ENCODE measurements at regions not wholly inside any gene's neighbourhood (a gene's known extent, or its start where the extent isn't known, plus 50 kb on each side); places are given as distances from the start of the nearest gene placed in this dataset.

DNA sequence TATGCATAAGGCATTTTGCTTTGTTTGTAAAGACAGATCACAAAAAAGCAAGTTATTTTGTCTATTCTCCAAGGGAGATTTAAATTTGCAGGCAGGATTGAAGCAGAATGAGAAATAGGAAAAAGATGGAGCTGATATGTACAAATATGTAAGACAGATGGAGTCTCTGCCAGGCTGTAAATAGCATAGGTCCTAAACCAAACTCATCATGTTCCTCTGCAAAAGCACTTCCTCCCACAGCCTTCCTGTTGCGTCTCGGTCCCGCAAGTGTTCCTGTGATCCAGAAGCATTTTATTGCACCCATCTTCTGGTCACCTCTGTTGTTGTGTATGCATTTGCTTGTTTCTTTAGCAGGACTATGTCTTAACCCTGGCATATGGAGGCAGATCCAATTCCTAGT is 95.7 kb upstream of the CLDN10 start:
- ATAC-seq (replicated peaks in 1 of 4), result peak in 1 of 4 experiments; percentile 52
- peaks cover 0 to 2% of the 10 kb centered on the region in 2 experiments for H3K4me1 ChIP-seq (ENCODE audit: control insufficient read depth in 1 of 2, extremely low read depth in 1 of 2, insufficient read depth in 2 of 2, low read length in 2 of 2)
- H3K27me3 ChIP-seq (replicated peaks in 1 of 2; ENCODE audit: control insufficient read depth in 2 of 2, extremely low read depth in 1 of 2, insufficient read depth in 2 of 2, low read length in 1 of 2), result peaks cover 0 to 15% of the 10 kb centered on the region in 2 experiments
- H3K27ac Mint-ChIP-seq, result no peak overlapping the region
- no CpG with 5 or more reads among the region's 3 CpGs for WGBS (ENCODE audit: insufficient coverage)
- no peaks in the 10 kb centered on the region for H3K36me3 ChIP-seq (ENCODE audit: control insufficient read depth in 2 of 2, extremely low read depth in 1 of 2, insufficient read depth in 1 of 2, low read length in 1 of 2)
- ChIA-PET POLR2A (no interaction called here), CTCF (no interaction called here)
- H3K4me1 Mint-ChIP-seq, result peaks cover 15 to 18% (median 17%) of the 10 kb centered on the region in 3 donors
- no peak overlapping the region for H3K27ac ChIP-seq (ENCODE audit: low read length)
- H3K27me3 Mint-ChIP-seq, result peaks cover 3 to 11% of the 10 kb centered on the region in 2 donors
- peak overlapping the region in 1 of 3 donors; percentile 41 for H3K4me3 Mint-ChIP-seq
- H3K36me3 Mint-ChIP-seq, result peaks cover 6% of the 10 kb centered on the region
- H3K9me3 Mint-ChIP-seq, result peaks cover 8 to 20% (median 18%) of the 10 kb centered on the region in 3 donors
- DNase-seq, result no peak
- H3K9me3 ChIP-seq, result no peaks in the 10 kb centered on the region
- no peak overlapping the region for H3K4me3 ChIP-seq (ENCODE audit: control insufficient read depth in 1 of 2, extremely low read depth in 1 of 2, low read length in 1 of 2)

DNA sequence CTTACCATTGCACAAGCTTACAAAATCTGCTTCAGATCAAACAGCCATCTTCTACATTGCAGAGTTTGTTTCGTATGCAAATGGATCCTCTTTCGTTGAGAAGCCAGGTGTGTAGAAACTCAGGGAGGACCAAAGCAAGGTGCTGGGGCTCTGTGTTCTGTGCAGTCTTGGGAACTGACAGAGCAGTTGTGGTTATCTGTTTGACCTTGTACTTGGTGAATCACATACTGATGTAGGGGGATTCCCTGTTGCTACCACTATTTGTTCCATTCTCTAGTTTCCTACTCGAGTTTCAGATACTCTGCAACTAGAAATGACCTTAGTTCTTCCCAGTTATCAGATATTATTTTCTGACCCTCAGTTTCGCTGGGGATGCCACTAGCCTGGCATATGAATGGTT is 95.2 kb upstream of the CLDN10 start:
- WGBS (ENCODE audit: insufficient coverage), result 20% methylated on average over 2 of the region's 4 CpGs
- Histone ChIP-seq H3K27ac (ENCODE audit: low read length) (no peak overlapping the region), H3K9me3 (no peaks in the 10 kb centered on the region), H3K4me1 (ENCODE audit: control insufficient read depth in 1 of 2, extremely low read depth in 1 of 2, insufficient read depth in 2 of 2, low read length in 2 of 2) (peaks cover 0 to 2% of the 10 kb centered on the region in 2 experiments), H3K4me3 (ENCODE audit: control insufficient read depth in 1 of 2, extremely low read depth in 1 of 2, low read length in 1 of 2) (no peak overlapping the region), H3K36me3 (ENCODE audit: control insufficient read depth in 2 of 2, extremely low read depth in 1 of 2, insufficient read depth in 1 of 2, low read length in 1 of 2) (no peaks in the 10 kb centered on the region), H3K27me3 (replicated peaks in 1 of 2; ENCODE audit: control insufficient read depth in 2 of 2, extremely low read depth in 1 of 2, insufficient read depth in 2 of 2, low read length in 1 of 2) (peaks cover 0 to 15% of the 10 kb centered on the region in 2 experiments)
- peaks cover 3 to 11% of the 10 kb centered on the region in 2 donors for H3K27me3 Mint-ChIP-seq
- no peak overlapping the region for H3K27ac Mint-ChIP-seq
- DNase-seq, result no peak
- ChIA-PET CTCF (no interaction called here), POLR2A (no interaction called here)
- H3K4me1 Mint-ChIP-seq, result peaks cover 15 to 18% (median 17%) of the 10 kb centered on the region in 3 donors
- peak overlapping the region in 1 of 3 donors; percentile 41 for H3K4me3 Mint-ChIP-seq
- peaks cover 6% of the 10 kb centered on the region for H3K36me3 Mint-ChIP-seq
- peaks cover 8 to 20% (median 18%) of the 10 kb centered on the region in 3 donors for H3K9me3 Mint-ChIP-seq
- peak in 2 of 4 experiments; percentile 47 to 50 for ATAC-seq (replicated peaks in 1 of 4)

DNA sequence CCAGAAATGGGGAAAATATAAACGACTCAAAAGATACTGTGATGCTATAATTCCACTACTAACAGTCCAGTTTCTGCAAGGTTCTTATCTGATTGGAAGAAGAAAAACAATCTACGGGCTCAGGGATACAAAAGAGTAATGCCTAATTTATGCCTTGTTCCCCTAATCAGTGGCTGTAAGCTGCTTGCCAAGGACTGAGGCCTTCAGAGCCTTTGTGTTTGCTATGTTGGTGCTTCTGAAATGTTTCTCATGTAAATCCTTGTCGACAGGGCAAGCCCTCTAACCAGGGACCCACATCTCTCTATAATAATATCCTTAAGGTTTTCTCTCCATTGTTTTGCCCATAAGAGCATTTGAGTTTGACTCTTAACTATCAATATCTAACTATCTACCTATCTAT is 89.7 kb upstream of the CLDN10 start:
- Histone ChIP-seq H3K4me1 (ENCODE audit: control insufficient read depth in 1 of 2, extremely low read depth in 1 of 2, insufficient read depth in 2 of 2, low read length in 2 of 2) (no peaks in the 10 kb centered on the region), H3K4me3 (ENCODE audit: control insufficient read depth in 1 of 2, extremely low read depth in 1 of 2, low read length in 1 of 2) (no peak overlapping the region), H3K36me3 (ENCODE audit: control insufficient read depth in 2 of 2, extremely low read depth in 1 of 2, insufficient read depth in 1 of 2, low read length in 1 of 2) (no peaks in the 10 kb centered on the region), H3K27me3 (replicated peaks in 1 of 2; ENCODE audit: control insufficient read depth in 2 of 2, extremely low read depth in 1 of 2, insufficient read depth in 2 of 2, low read length in 1 of 2) (no peaks in the 10 kb centered on the region), H3K27ac (ENCODE audit: low read length) (no peak overlapping the region), H3K9me3 (peaks cover 1% of the 10 kb centered on the region)
- DNase-seq (no peak), ATAC-seq (replicated peaks in 1 of 4) (no peak)
- Mint-ChIP-seq H3K4me3 (no peak overlapping the region), H3K27ac (no peak overlapping the region), H3K9me3 (peaks cover 8 to 20% (median 18%) of the 10 kb centered on the region in 3 donors), H3K36me3 (peaks cover 6% of the 10 kb centered on the region), H3K27me3 (no peaks in the 10 kb centered on the region), H3K4me1 (peaks cover 0 to 2% (median 0%) of the 10 kb centered on the region in 3 donors)
- WGBS (ENCODE audit: insufficient coverage), result 100% methylated on average over 1 of the region's 3 CpGs
- ChIA-PET POLR2A (no interaction called here), CTCF (no interaction called here)

DNA sequence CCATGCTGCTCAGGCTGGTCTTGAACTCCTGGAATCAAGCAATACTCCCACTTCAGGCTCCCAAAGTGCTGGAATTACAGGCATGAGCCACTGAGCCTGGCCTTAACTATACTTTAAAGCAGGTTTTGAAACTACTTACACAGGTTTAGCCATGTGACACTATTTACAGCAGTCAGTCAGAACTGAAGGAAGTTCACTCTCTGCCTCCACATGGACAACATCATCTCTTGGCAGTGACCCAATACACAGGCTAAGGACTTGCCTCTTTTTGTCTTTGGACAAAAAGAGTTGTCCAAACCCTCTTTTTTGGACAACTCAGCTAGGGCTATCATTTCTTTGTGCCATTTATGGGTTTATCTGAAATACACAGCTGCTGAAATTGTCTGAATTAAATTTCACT is 89.0 kb upstream of the CLDN10 start:
- Histone ChIP-seq H3K36me3 (ENCODE audit: control insufficient read depth in 2 of 2, extremely low read depth in 1 of 2, insufficient read depth in 1 of 2, low read length in 1 of 2) (no peaks in the 10 kb centered on the region), H3K4me1 (ENCODE audit: control insufficient read depth in 1 of 2, extremely low read depth in 1 of 2, insufficient read depth in 2 of 2, low read length in 2 of 2) (no peaks in the 10 kb centered on the region), H3K27ac (ENCODE audit: low read length) (no peak overlapping the region), H3K4me3 (ENCODE audit: control insufficient read depth in 1 of 2, extremely low read depth in 1 of 2, low read length in 1 of 2) (no peak overlapping the region), H3K9me3 (peaks cover 4% of the 10 kb centered on the region), H3K27me3 (replicated peaks in 1 of 2; ENCODE audit: control insufficient read depth in 2 of 2, extremely low read depth in 1 of 2, insufficient read depth in 2 of 2, low read length in 1 of 2) (no peaks in the 10 kb centered on the region)
- H3K36me3 Mint-ChIP-seq, result peaks cover 6% of the 10 kb centered on the region
- no peaks in the 10 kb centered on the region for H3K4me1 Mint-ChIP-seq
- DNase-seq (no peak), ATAC-seq (replicated peaks in 1 of 4) (no peak)
- H3K9me3 Mint-ChIP-seq, result peaks cover 8 to 16% (median 15%) of the 10 kb centered on the region in 3 donors
- ChIA-PET POLR2A (no interaction called here), CTCF (no interaction called here)
- no peak overlapping the region for H3K27ac Mint-ChIP-seq
- H3K27me3 Mint-ChIP-seq, result no peaks in the 10 kb centered on the region
- H3K4me3 Mint-ChIP-seq, result no peak overlapping the region

DNA sequence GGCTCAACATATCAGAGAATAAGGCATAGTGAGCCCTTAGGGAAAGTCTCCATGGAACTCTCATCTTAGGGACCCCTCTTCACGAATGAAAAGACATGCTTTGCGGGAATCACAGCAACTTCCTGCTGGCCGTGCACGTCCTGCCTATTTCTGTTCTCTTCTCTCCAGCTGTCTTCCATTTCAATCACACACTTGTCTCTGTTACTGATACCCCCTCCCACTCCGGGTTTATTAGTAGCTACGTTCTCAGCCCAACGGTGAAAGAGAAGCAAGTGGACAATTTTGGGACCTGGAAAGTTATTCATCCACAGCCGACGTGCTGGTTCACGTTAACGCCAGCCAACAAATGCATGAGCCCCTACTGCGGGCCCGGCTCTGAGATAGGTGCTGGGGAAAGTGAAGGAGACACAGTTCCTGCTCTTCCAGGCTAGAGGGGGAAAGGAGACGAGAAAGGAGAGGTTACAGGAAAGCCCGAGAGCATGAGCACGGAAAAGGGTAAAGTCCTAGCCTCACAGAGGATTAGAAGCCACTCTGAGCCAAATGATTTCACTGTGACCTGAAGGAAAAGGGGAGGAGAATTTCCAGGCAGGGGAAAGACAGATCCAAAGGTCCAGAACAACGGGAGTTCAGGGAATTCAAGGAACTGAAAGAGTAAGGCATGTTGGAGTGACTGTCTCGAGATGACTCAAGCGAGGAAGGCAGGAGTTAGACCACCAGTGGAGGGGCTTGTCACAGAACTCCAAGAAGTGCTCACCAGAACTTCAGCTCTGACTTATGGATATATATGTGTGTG is 81.8 kb upstream of the CLDN10 start:
- Mint-ChIP-seq H3K4me3 (no peak overlapping the region), H3K27ac (no peak overlapping the region), H3K9me3 (no peaks in the 10 kb centered on the region), H3K36me3 (no peaks in the 10 kb centered on the region), H3K27me3 (peaks cover 0 to 4% of the 10 kb centered on the region in 2 donors), H3K4me1 (no peaks in the 10 kb centered on the region)
- CTCF ChIA-PET, result no interaction called here
- no peak overlapping the region for H3K4me3 ChIP-seq (ENCODE audit: control insufficient read depth in 1 of 2, extremely low read depth in 1 of 2, low read length in 1 of 2)
- POLR2A ChIA-PET, result interaction anchor here in 1 of 2 donors (0.6 kb wide), 1 partner anchor 814 kb away, joined by 3 read pairs; no protein-coding TSS in a partner anchor
- no peaks in the 10 kb centered on the region for H3K27me3 ChIP-seq (replicated peaks in 1 of 2; ENCODE audit: control insufficient read depth in 2 of 2, extremely low read depth in 1 of 2, insufficient read depth in 2 of 2, low read length in 1 of 2)
- ATAC-seq (replicated peaks in 1 of 4) (no peak), DNase-seq (no peak)
- H3K9me3 ChIP-seq, result peaks cover 4% of the 10 kb centered on the region
- H3K36me3 ChIP-seq (ENCODE audit: control insufficient read depth in 2 of 2, extremely low read depth in 1 of 2, insufficient read depth in 1 of 2, low read length in 1 of 2), result no peaks in the 10 kb centered on the region
- no peak overlapping the region for H3K27ac ChIP-seq (ENCODE audit: low read length)
- WGBS (ENCODE audit: insufficient coverage), result 89% methylated on average over 16 of the region's 19 CpGs
- H3K4me1 ChIP-seq (ENCODE audit: control insufficient read depth in 1 of 2, extremely low read depth in 1 of 2, insufficient read depth in 2 of 2, low read length in 2 of 2), result no peaks in the 10 kb centered on the region

DNA sequence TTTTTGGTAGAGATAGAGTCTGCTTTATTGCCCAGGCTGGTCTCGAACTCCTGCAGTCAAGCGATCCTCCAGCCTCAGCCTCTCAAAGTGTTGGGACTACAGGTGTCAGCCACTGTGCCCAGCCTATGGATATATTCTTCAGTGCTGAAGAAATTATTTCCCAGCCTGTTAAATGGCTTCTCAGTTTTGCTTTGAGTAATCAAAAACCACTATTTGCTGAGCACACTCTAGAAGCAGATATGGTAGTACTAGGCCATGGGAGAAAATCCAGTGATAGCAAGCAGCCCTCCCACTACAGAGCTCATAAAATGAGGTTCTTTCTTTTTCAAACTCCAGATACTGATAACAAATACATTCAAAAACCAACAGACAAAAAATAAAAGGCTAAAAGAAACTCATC is 80.6 kb upstream of the CLDN10 start:
- H3K9me3 Mint-ChIP-seq, result no peaks in the 10 kb centered on the region
- H3K36me3 Mint-ChIP-seq, result no peaks in the 10 kb centered on the region
- no peaks in the 10 kb centered on the region for H3K36me3 ChIP-seq (ENCODE audit: control insufficient read depth in 2 of 2, extremely low read depth in 1 of 2, insufficient read depth in 1 of 2, low read length in 1 of 2)
- POLR2A ChIA-PET, result no interaction called here
- 100% methylated on average over 1 of the region's 2 CpGs for WGBS (ENCODE audit: insufficient coverage)
- H3K27me3 ChIP-seq (replicated peaks in 1 of 2; ENCODE audit: control insufficient read depth in 2 of 2, extremely low read depth in 1 of 2, insufficient read depth in 2 of 2, low read length in 1 of 2), result no peaks in the 10 kb centered on the region
- CTCF ChIA-PET, result interaction anchor here in 1 of 2 donors (0.6 kb wide), 1 partner anchor 377 kb away, joined by 3 read pairs; no protein-coding TSS in a partner anchor
- H3K4me1 Mint-ChIP-seq, result no peaks in the 10 kb centered on the region
- H3K27ac ChIP-seq (ENCODE audit: low read length), result no peak overlapping the region
- ATAC-seq (replicated peaks in 1 of 4), result no peak
- H3K27ac Mint-ChIP-seq, result no peak overlapping the region
- H3K27me3 Mint-ChIP-seq, result peaks cover 0 to 4% of the 10 kb centered on the region in 2 donors
- H3K4me3 ChIP-seq (ENCODE audit: control insufficient read depth in 1 of 2, extremely low read depth in 1 of 2, low read length in 1 of 2), result no peak overlapping the region
- DNase-seq, result no peak
- H3K4me3 Mint-ChIP-seq, result no peak overlapping the region
- no peaks in the 10 kb centered on the region for H3K4me1 ChIP-seq (ENCODE audit: control insufficient read depth in 1 of 2, extremely low read depth in 1 of 2, insufficient read depth in 2 of 2, low read length in 2 of 2)
- peaks cover 4% of the 10 kb centered on the region for H3K9me3 ChIP-seq
